ENCODE measurements at regions not wholly inside any gene's neighbourhood (a gene's known extent, or its start where the extent isn't known, plus 50 kb on each side); places are given as distances from the start of the nearest gene placed in this dataset.

- H3K4me3 ChIP-seq, result no peak overlapping the region
- H3K9me3 ChIP-seq, result no peaks in the 10 kb centered on the region
- H3K27me3 ChIP-seq, result no peaks in the 10 kb centered on the region
- no peaks in the 10 kb centered on the region for H3K36me3 ChIP-seq
- H3K27ac ChIP-seq, result no peak overlapping the region
- TF ChIP-seq POLR2A (IDR thresholded peaks at IDR 0.05), result no peak
- no peak for TF ChIP-seq CTCF (IDR thresholded peaks at IDR 0.05)
- no peak for DNase-seq
- H3K4me1 ChIP-seq, result no peaks in the 10 kb centered on the region
- intact Hi-C loops (cut with DNase I; ENCODE audit: low total_unique reads), result no loop called here
Observed at GRCh38 chr16:8519179-8519578, 71.1 kb downstream of the TMEM114 start.

GRCh38 chr16:8517280-8517679, 73.0 kb downstream of the TMEM114 start:
- TF ChIP-seq CTCF (IDR thresholded peaks at IDR 0.05) (no peak), POLR2A (IDR thresholded peaks at IDR 0.05) (no peak)
- no peak for DNase-seq
- Histone ChIP-seq H3K36me3 (no peaks in the 10 kb centered on the region), H3K9me3 (no peaks in the 10 kb centered on the region), H3K4me1 (no peaks in the 10 kb centered on the region), H3K27ac (no peak overlapping the region), H3K27me3 (no peaks in the 10 kb centered on the region), H3K4me3 (no peak overlapping the region)
- intact Hi-C loops (cut with DNase I; ENCODE audit: low total_unique reads), result no loop called here

- Histone ChIP-seq H3K27ac (no peak overlapping the region), H3K27me3 (no peaks in the 10 kb centered on the region), H3K9me3 (no peaks in the 10 kb centered on the region), H3K4me1 (no peaks in the 10 kb centered on the region), H3K36me3 (no peaks in the 10 kb centered on the region), H3K4me3 (no peak overlapping the region)
- intact Hi-C loops (cut with DNase I; ENCODE audit: low total_unique reads), result no loop called here
- no peak for TF ChIP-seq POLR2A (IDR thresholded peaks at IDR 0.05)
- no peak for TF ChIP-seq CTCF (IDR thresholded peaks at IDR 0.05)
- DNase-seq, result no peak
Observed at GRCh38 chr16:8516471-8516870, 73.8 kb downstream of the TMEM114 start.

GRCh38 chr16:8512941-8513624, 77.2 kb downstream of the TMEM114 start:
- intact Hi-C loops (cut with DNase I; ENCODE audit: low total_unique reads), result no loop called here
- no peak for TF ChIP-seq CTCF (IDR thresholded peaks at IDR 0.05)

GRCh38 chr16:8511464-8511863, 78.8 kb downstream of the TMEM114 start:
- TF ChIP-seq CTCF (IDR thresholded peaks at IDR 0.05) (no peak), POLR2A (IDR thresholded peaks at IDR 0.05) (no peak)
- no peak overlapping the region for H3K4me3 ChIP-seq
- no peaks in the 10 kb centered on the region for H3K36me3 ChIP-seq
- H3K27me3 ChIP-seq, result no peaks in the 10 kb centered on the region
- no peaks in the 10 kb centered on the region for H3K9me3 ChIP-seq
- H3K27ac ChIP-seq, result no peak overlapping the region
- intact Hi-C loops (cut with DNase I; ENCODE audit: low total_unique reads), result no loop called here
- no peak for DNase-seq
- H3K4me1 ChIP-seq, result no peaks in the 10 kb centered on the region

More at GRCh38 chr16:8512941-8513624, 77.2 kb downstream of the TMEM114 start:
- no peaks in the 10 kb centered on the region for H3K4me1 ChIP-seq
- no peak overlapping the region for H3K27ac ChIP-seq
- no peak for DNase-seq
- no peak overlapping the region for H3K4me3 ChIP-seq
- H3K27me3 ChIP-seq, result no peaks in the 10 kb centered on the region
- H3K9me3 ChIP-seq, result no peaks in the 10 kb centered on the region
- no peaks in the 10 kb centered on the region for H3K36me3 ChIP-seq
